Kidney (tissue), 13 donors: ENCODE measurements at regions not wholly inside any gene's neighbourhood (a gene's known extent, or its start where the extent isn't known, plus 50 kb on each side); places are given as distances from the start of the nearest gene placed in this dataset.

Experiments
- DNase-seq, 5 donors: peaks; one replicate each; pipeline ENCODE4 v3.0.0-alpha.2; 2013 to 2020
- FAIRE-seq: peaks from 2 replicates; lab custom pipeline; 2012; peaks lifted over from hg19 to GRCh38; lab: Jason Lieb, UNC
- H3K27ac ChIP-seq, 2 donors: one replicate each; pipeline ENCODE4 v1.7.0; 2013; ENCODE audit warnings: low read depth in 2 of 2, low read length in 2 of 2, inconsistent platforms in 1 of 2
- H3K27me3 ChIP-seq: one replicate; pipeline ENCODE4 v1.7.1; 2013; ENCODE audit warnings: low read length, inconsistent platforms; ENCODE audit not compliant: control insufficient read depth, insufficient read depth
- H3K36me3 ChIP-seq, 3 donors: one replicate each; pipeline versions ENCODE4 v1.7.0 to v1.7.1; 2013; ENCODE audit warnings: low read length in 3 of 3, control low read depth in 1 of 3, inconsistent platforms in 1 of 3; ENCODE audit not compliant: insufficient read depth in 3 of 3, control insufficient read depth in 2 of 3
- H3K4me1 ChIP-seq, 3 donors: one replicate each; pipeline versions ENCODE4 v1.7.0 to v1.7.1; 2013; ENCODE audit warnings: low read length in 3 of 3, inconsistent platforms in 1 of 3, low read depth in 1 of 3; ENCODE audit not compliant: control insufficient read depth in 2 of 3, insufficient read depth in 2 of 3
- H3K4me3 ChIP-seq, 3 donors: one replicate each; pipeline versions ENCODE4 v1.7.0 to v1.8.1; 2013; ENCODE audit warnings: low read length in 3 of 3, control low read depth in 1 of 3, inconsistent platforms in 1 of 3
- H3K9ac ChIP-seq, 3 donors: one replicate each; pipeline versions ENCODE4 v1.7.0 to v1.7.1; 2013; ENCODE audit warnings: low read length in 3 of 3, control low read depth in 1 of 3, inconsistent platforms in 1 of 3
- H3K9me3 ChIP-seq, 3 donors: one replicate each; pipeline versions ENCODE4 v1.7.0 to v1.7.1; 2013; ENCODE audit warnings: low read length in 3 of 3, control low read depth in 1 of 3, inconsistent platforms in 1 of 3; ENCODE audit not compliant: control insufficient read depth in 2 of 3, insufficient read depth in 1 of 3
- intact Hi-C: fragments of 100-400 bp; cut with DNase I; formaldehyde crosslinking; loops from one replicate; pipeline ENCODE4 v1.11.1; 2022
- TF ChIP-seq, protein P1 (sequence below): IDR thresholded peaks from 3 replicates; pipeline ENCODE4 v1.5.1; 2012; ENCODE audit warnings: mild to moderate bottlenecking, moderate library complexity, borderline replicate concordance; ENCODE audit not compliant: insufficient read depth; ENCODE audit errors: extremely low read depth
- donor health status: control.
- donor health status: control.
- donor health status: control.
- donor health status: control.
- donor health status: control.
- donor health status: DM: yes; HTN: yes; CAD: no.
- donor health status: Normal renal cell carcinoma (clear cell type).

DNA sequence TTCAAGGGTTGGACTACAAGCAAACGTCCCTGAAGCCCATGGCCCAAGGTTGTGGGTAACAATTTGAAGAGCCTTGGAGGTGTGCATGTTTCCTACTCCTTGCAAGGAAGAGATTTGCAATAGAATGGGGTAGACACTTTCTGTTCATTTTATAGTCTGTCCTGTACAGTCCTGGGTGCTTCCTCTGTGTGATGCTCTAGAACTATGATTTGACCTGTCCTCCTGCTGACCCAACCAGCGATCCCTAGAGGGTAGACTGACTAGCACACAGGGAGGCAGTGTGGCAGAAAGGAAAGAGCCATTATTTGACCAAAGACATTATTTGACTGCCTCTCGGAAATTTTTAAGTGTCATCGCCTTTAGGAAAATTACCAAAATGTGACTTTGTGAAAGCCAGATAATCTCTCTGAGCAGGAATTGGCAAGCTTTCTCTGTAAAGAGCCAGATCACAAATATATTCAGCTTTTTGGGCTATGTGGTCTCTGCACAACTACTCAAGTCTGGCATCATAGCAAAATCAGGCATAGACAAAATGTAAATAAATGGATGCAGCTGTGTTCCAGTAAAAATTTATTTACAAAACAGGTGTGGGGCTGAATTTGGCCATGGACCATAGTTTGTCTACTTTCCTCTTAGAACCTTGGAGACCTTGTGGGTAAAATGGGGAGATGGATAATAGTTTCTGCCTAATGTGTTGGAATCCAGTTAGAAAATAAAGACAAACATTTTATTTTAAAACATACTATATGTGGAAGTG lies 106.8 kb downstream of the DMRT2 start:
- Histone ChIP-seq H3K4me3 (no peak overlapping the region), H3K9ac (no peak overlapping the region), H3K27ac (no peak overlapping the region), H3K36me3 (no peaks in the 10 kb centered on the region), H3K4me1 (no peaks in the 10 kb centered on the region), H3K27me3 (no peaks in the 10 kb centered on the region), H3K9me3 (no peaks in the 10 kb centered on the region)
- intact Hi-C loops: no loop called here
- DNase-seq (no peak), FAIRE-seq (no peak)
- TF ChIP-seq, protein P1, sequence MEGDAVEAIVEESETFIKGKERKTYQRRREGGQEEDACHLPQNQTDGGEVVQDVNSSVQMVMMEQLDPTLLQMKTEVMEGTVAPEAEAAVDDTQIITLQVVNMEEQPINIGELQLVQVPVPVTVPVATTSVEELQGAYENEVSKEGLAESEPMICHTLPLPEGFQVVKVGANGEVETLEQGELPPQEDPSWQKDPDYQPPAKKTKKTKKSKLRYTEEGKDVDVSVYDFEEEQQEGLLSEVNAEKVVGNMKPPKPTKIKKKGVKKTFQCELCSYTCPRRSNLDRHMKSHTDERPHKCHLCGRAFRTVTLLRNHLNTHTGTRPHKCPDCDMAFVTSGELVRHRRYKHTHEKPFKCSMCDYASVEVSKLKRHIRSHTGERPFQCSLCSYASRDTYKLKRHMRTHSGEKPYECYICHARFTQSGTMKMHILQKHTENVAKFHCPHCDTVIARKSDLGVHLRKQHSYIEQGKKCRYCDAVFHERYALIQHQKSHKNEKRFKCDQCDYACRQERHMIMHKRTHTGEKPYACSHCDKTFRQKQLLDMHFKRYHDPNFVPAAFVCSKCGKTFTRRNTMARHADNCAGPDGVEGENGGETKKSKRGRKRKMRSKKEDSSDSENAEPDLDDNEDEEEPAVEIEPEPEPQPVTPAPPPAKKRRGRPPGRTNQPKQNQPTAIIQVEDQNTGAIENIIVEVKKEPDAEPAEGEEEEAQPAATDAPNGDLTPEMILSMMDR: no peak

DNA sequence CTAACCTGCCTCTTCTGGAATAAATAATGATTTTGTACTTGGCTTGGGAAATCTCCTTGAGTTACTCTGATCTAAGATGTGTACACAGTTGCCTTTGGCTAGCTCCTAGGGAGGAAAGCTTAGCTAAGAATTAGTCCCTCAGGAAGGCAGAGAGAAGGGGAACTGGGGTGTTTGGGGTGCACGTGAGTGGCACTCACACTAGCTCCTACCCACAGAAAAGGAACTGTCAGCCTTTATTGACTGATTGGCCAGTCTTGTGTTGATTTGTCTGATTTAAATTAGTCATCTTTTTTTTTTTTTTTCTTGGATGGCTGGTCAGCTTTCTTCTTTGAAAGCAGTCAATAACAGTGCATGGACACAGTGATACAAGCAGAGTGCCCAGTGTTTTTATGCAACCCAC lies 107.7 kb downstream of the DMRT2 start:
- no peak overlapping the region for H3K27ac ChIP-seq
- intact Hi-C loops: no loop called here
- DNase-seq (no peak), FAIRE-seq (no peak)
- no peaks in the 10 kb centered on the region for H3K27me3 ChIP-seq
- TF ChIP-seq, protein P1: no peak
- no peak overlapping the region for H3K4me3 ChIP-seq
- no peaks in the 10 kb centered on the region for H3K4me1 ChIP-seq
- no peaks in the 10 kb centered on the region for H3K36me3 ChIP-seq
- H3K9me3 ChIP-seq: no peaks in the 10 kb centered on the region
- no peak overlapping the region for H3K9ac ChIP-seq

DNA sequence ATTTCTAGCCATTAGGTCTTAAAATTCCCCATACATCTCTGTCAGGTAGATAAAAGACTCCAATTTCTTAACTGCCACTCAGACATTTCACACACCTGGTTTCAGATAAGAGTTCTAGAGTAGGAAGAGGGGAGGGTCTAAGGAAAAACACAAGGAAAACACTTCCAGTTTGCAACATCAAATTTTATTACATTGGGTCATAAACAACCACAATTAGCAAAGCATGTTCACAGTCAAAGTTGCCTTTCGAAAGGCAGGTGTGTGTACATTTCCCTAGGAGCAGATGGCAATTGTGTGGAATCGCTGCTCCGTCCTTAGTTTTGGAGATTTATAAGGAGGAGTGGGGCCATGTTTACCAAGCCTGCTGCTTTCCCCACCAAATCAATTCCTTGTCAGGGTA lies 120.8 kb downstream of the DMRT2 start:
- TF ChIP-seq, protein P1: no peak
- DNase-seq (peak in 1 of 5 donors; percentile 7), FAIRE-seq (no peak)
- Histone ChIP-seq H3K27me3 (no peaks in the 10 kb centered on the region), H3K9ac (no peak overlapping the region), H3K4me3 (no peak overlapping the region), H3K36me3 (no peaks in the 10 kb centered on the region), H3K4me1 (no peaks in the 10 kb centered on the region), H3K9me3 (peaks cover 0 to 4% (median 0%) of the 10 kb centered on the region in 3 donors), H3K27ac (no peak overlapping the region)
- intact Hi-C loops: no loop called here

DNA sequence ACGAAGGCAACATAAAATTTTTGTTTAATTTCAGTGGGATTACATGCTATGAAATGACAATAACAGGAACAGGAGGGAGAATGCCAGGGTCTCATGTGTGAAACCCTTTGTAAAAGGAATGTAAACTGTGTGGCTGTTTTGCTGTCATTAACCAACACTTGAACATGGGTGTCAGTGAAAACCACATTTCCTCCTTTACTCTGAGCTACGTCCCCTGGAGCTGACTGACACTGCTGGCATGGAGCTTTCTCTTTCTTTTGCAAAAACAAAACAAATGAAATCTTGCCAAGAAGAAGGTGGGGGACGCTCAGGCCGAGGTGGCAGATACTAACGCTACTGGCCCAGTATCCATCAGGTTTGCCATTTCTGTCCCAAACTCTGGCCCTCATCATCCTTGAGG lies 121.4 kb downstream of the DMRT2 start:
- TF ChIP-seq, protein P1: no peak
- no peak for FAIRE-seq

More for the DNA sequence above, 121.4 kb downstream of the DMRT2 start:
- no peak overlapping the region for H3K9ac ChIP-seq
- no peaks in the 10 kb centered on the region for H3K4me1 ChIP-seq
- intact Hi-C loops: no loop called here
- H3K36me3 ChIP-seq: no peaks in the 10 kb centered on the region
- H3K4me3 ChIP-seq: no peak overlapping the region
- no peak for DNase-seq
- H3K9me3 ChIP-seq: peaks cover 0 to 4% (median 0%) of the 10 kb centered on the region in 3 donors
- no peak overlapping the region for H3K27ac ChIP-seq
- no peaks in the 10 kb centered on the region for H3K27me3 ChIP-seq
